Esophagus muscularis mucosa (tissue), 4 donors: ENCODE measurements at regions not wholly inside any gene's neighbourhood (a gene's known extent, or its start where the extent isn't known, plus 50 kb on each side); places are given as distances from the start of the nearest gene placed in this dataset.

ENCODE experiments used
- DNase-seq: peaks from one replicate; pipeline ENCODE4 v3.0.0-alpha.2; 2017; ENCODE audit errors: extremely low spot score
- H3K27ac ChIP-seq, 4 donors: fragments of 200-600 bp; sonication (generic); replicated peaks in 1 of 4; 1 replicate in 3 of 4; 2 replicates in 1 of 4; pipeline ENCODE4 v1.5.1; 2016 to 2019; ENCODE audit warnings: mild to moderate bottlenecking in 1 of 4
- H3K27me3 ChIP-seq, 4 donors: fragments of 200-600 bp; sonication (generic); one replicate each; pipeline versions ENCODE4 v1.5.1 to v1.6.0; 2016 to 2019
- H3K36me3 ChIP-seq, 4 donors: fragments of 200-600 bp; sonication (generic); one replicate each; pipeline ENCODE4 v1.5.1; 2016 to 2019
- H3K4me1 ChIP-seq, 4 donors: fragments of 200-600 bp; sonication (generic); one replicate each; pipeline ENCODE4 v1.5.1; 2016 to 2019
- H3K4me3 ChIP-seq, 4 donors: fragments of 200-600 bp; sonication (generic); 1 replicate in 2 of 4; 2 replicates in 2 of 4; pipeline ENCODE4 v1.5.1; 2016 to 2019; ENCODE audit warnings: mild to moderate bottlenecking in 4 of 4, moderate library complexity in 1 of 4
- H3K9me3 ChIP-seq, 4 donors: fragments of 200-600 bp; sonication (generic); 1 replicate in 3 of 4; 2 replicates in 1 of 4; pipeline ENCODE4 v1.5.1; 2016 to 2019
- CTCF ChIP-seq, 3 experiments: fragments of 200-600 bp in 2 of 3; fragments of 450-650 bp in 1 of 3; sonication (generic) in 2 of 3; IDR thresholded peaks; one replicate each; pipeline ENCODE4 v1.5.1; 2017 to 2019; ENCODE audit warnings: antibody characterized with exemption in 3 of 3, mild to moderate bottlenecking in 2 of 3, moderate library complexity in 1 of 3
- EP300 ChIP-seq: sonication (generic); formaldehyde crosslinking; IDR thresholded peaks from one replicate; pipeline ENCODE4 v1.6.1; 2017; ENCODE audit warnings: antibody characterized with exemption
- POLR2A ChIP-seq: fragments of 450-650 bp; IDR thresholded peaks from one replicate; pipeline ENCODE4 v1.6.1; 2017; ENCODE audit warnings: antibody characterized with exemption, moderate library complexity, mild to moderate bottlenecking, low read depth
- POLR2AphosphoS5 ChIP-seq, 2 donors: sonication (generic); formaldehyde crosslinking; IDR thresholded peaks; one replicate each; pipeline ENCODE4 v1.6.1; 2017; ENCODE audit warnings: antibody characterized with exemption in 2 of 2
- WGBS: methylation state at CpG from one replicate; pipeline ENCODE4 v1.1.5; 2018; 5-methylcytosine and 5-hydroxymethylcytosine counted together
- intact Hi-C: fragments of 100-400 bp; cut with DNase I; formaldehyde crosslinking; loops from one replicate; pipeline ENCODE4 v1.15.1; 2023

GRCh38 chr6:115411756-115412155 lies 648.9 kb downstream of the FRK start:
- Histone ChIP-seq H3K4me1 (no peaks in the 10 kb centered on the region), H3K36me3 (no peaks in the 10 kb centered on the region), H3K9me3 (peaks cover 0 to 3% (median under 1%) of the 10 kb centered on the region in 4 donors), H3K4me3 (no peak overlapping the region), H3K27ac (no peak overlapping the region), H3K27me3 (no peaks in the 10 kb centered on the region)
- intact Hi-C loops: no loop called here
- TF ChIP-seq POLR2AphosphoS5 (IDR thresholded peaks at IDR 0.05) (no peak), CTCF (IDR thresholded peaks at IDR 0.05) (no peak), EP300 (no peak), POLR2A (no peak)
- no peak for DNase-seq
- WGBS: 59% methylated on average over 2 of the region's 2 CpGs

DNA sequence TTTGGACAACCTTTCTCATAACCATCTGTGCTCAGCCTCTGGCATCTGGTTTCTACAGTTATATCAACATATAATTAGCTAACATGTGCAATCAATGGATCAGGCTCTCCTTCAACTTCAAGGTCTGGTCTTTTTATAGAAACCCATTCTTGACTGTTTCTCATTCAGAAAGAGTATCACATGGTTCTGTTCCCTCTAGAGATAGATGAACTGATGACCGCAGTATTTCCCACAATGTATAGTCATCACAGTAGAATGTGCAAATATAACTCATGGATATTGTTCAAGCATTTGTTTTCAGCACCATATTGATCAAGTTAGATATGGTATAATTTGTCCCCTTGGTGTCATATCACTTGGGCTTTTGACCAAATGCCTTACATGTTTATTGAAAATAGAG lies 656.2 kb downstream of the FRK start:
- intact Hi-C loops: no loop called here
- 95% methylated on average over 1 of the region's 1 CpG for WGBS
- TF ChIP-seq POLR2A (no peak), POLR2AphosphoS5 (IDR thresholded peaks at IDR 0.05) (no peak), CTCF (IDR thresholded peaks at IDR 0.05) (no peak), EP300 (no peak)

DNA sequence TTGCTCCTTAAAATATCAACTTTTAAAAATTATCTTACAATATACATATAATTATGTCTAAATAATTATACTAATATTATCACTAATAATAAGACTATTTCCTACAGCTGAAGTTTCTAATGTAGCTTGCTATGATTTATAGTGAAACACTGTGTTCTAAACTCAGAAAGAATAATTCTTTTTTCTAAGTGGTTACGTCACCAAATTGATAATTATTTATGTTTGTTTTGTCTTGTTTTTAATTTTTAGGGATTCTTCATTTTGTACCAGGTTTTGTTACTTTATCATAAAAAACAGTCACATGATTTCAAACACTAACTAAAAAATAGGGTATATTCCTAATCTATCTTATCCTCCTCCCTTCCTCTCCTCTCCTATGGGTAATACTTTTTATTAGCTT lies 662.1 kb downstream of the FRK start:
- Histone ChIP-seq H3K27ac (no peak overlapping the region), H3K36me3 (no peaks in the 10 kb centered on the region), H3K9me3 (no peaks in the 10 kb centered on the region), H3K27me3 (no peaks in the 10 kb centered on the region), H3K4me1 (no peaks in the 10 kb centered on the region), H3K4me3 (no peak overlapping the region)
- no peak for DNase-seq
- intact Hi-C loops: no loop called here
- TF ChIP-seq POLR2AphosphoS5 (IDR thresholded peaks at IDR 0.05): no peak
- TF ChIP-seq CTCF (IDR thresholded peaks at IDR 0.05): no peak
- no peak for TF ChIP-seq EP300
- TF ChIP-seq POLR2A: no peak
- WGBS: 93% methylated on average over 1 of the region's 1 CpG

More for the DNA sequence above, 656.2 kb downstream of the FRK start:
- Histone ChIP-seq H3K27me3 (no peaks in the 10 kb centered on the region), H3K4me3 (no peak overlapping the region), H3K36me3 (no peaks in the 10 kb centered on the region), H3K27ac (no peak overlapping the region), H3K9me3 (no peaks in the 10 kb centered on the region), H3K4me1 (no peaks in the 10 kb centered on the region)
- DNase-seq: no peak

GRCh38 chr6:115396112-115396906 lies 664.4 kb downstream of the FRK start:
- no peaks in the 10 kb centered on the region for H3K36me3 ChIP-seq
- H3K4me1 ChIP-seq: no peaks in the 10 kb centered on the region
- intact Hi-C loops: no loop called here
- WGBS: 73% methylated on average over 3 of the region's 6 CpGs
- H3K27me3 ChIP-seq: no peaks in the 10 kb centered on the region
- no peak for TF ChIP-seq EP300
- no peak for TF ChIP-seq POLR2AphosphoS5 (IDR thresholded peaks at IDR 0.05)
- no peak for TF ChIP-seq CTCF (IDR thresholded peaks at IDR 0.05)
- no peak for TF ChIP-seq POLR2A
- no peak overlapping the region for H3K27ac ChIP-seq
- DNase-seq: no peak
- H3K9me3 ChIP-seq: peaks cover 0 to 13% (median 3%) of the 10 kb centered on the region in 4 donors
- no peak overlapping the region for H3K4me3 ChIP-seq
